CD8-positive, alpha-beta memory T cell (primary cell): ENCODE measurements at regions not wholly inside any gene's neighbourhood (a gene's known extent, or its start where the extent isn't known, plus 50 kb on each side); places are given as distances from the start of the nearest gene placed in this dataset.

Source experiments
- CTCF ChIA-PET: fragments of 350-600 bp; sonication (Branson Sonifier 250); formaldehyde crosslinking; loops from one replicate; lab custom pipeline; 2021; ENCODE audit warnings: antibody characterized with exemption; lab: Charles Lee
- POLR2A ChIA-PET: fragments of 350-600 bp; sonication (Branson Sonifier 250); formaldehyde crosslinking; loops from one replicate; lab custom pipeline; 2021; ENCODE audit warnings: antibody characterized with exemption; lab: Charles Lee
- DNase-seq, 5 donors: peaks; one replicate each; pipeline versions ENCODE4 v3.0.0 to v3.0.0-alpha.2; 2020 to 2022; ENCODE audit warnings: mixed read lengths in 1 of 5
- H3K27ac ChIP-seq: one replicate; pipeline ENCODE4 v1.7.0; 2013; ENCODE audit warnings: low read depth, mild to moderate bottlenecking, low read length, moderate library complexity
- H3K27me3 ChIP-seq: 2 replicates; pipeline ENCODE4 v1.7.0; 2013; ENCODE audit warnings: low read length, mild to moderate bottlenecking; ENCODE audit not compliant: insufficient read depth, poor library complexity, severe bottlenecking
- H3K36me3 ChIP-seq: 2 replicates; pipeline ENCODE4 v1.7.0; 2013; ENCODE audit warnings: mild to moderate bottlenecking, low read length, moderate library complexity; ENCODE audit not compliant: insufficient read depth
- H3K4me1 ChIP-seq: 2 replicates; pipeline ENCODE4 v1.7.0; 2013; ENCODE audit warnings: mild to moderate bottlenecking, low read length, moderate library complexity; ENCODE audit not compliant: insufficient read depth
- H3K4me3 ChIP-seq: 2 replicates; pipeline ENCODE4 v1.7.0; 2013; ENCODE audit warnings: mild to moderate bottlenecking, low read length
- H3K9me3 ChIP-seq: 2 replicates; pipeline ENCODE4 v1.7.0; 2013; ENCODE audit warnings: mild to moderate bottlenecking, low read length
- H3K27ac Mint-ChIP-seq, 8 donors: one replicate each; pipeline ENCODE4 v1.8.0; 2020 to 2021; ENCODE audit warnings: mixed read lengths in 8 of 8, mild to moderate bottlenecking in 6 of 8, inconsistent platforms in 3 of 8, moderate library complexity in 3 of 8
- H3K27me3 Mint-ChIP-seq, 2 donors: one replicate each; pipeline ENCODE4 v1.8.0; 2020 to 2021; ENCODE audit warnings: mixed read lengths in 2 of 2, mild to moderate bottlenecking in 1 of 2, moderate library complexity in 1 of 2
- H3K36me3 Mint-ChIP-seq, 3 donors: one replicate each; pipeline ENCODE4 v1.8.0; 2020 to 2021; ENCODE audit warnings: mixed read lengths in 3 of 3, inconsistent platforms in 1 of 3, mild to moderate bottlenecking in 1 of 3
- H3K4me1 Mint-ChIP-seq, 3 donors: one replicate each; pipeline ENCODE4 v1.8.0; 2020 to 2021; ENCODE audit warnings: mixed read lengths in 3 of 3, inconsistent platforms in 1 of 3, mild to moderate bottlenecking in 1 of 3
- H3K4me3 Mint-ChIP-seq, 7 donors: one replicate each; pipeline ENCODE4 v1.8.0; 2020 to 2021; ENCODE audit warnings: mixed read lengths in 7 of 7, mild to moderate bottlenecking in 6 of 7, moderate library complexity in 4 of 7, inconsistent platforms in 2 of 7
- H3K9me3 Mint-ChIP-seq, 5 donors: one replicate each; pipeline ENCODE4 v1.8.0; 2020 to 2022; ENCODE audit warnings: mixed read lengths in 5 of 5, mild to moderate bottlenecking in 3 of 5, moderate library complexity in 2 of 5, inconsistent platforms in 1 of 5

GRCh38 chr6:14280766-14281293 lies 163.3 kb downstream of the CD83 start:
- no peak overlapping the region for H3K4me3 ChIP-seq
- ChIA-PET POLR2A (no interaction called here), CTCF (no interaction called here)
- Mint-ChIP-seq H3K4me3 (no peak overlapping the region), H3K9me3 (peaks cover 0 to 4% (median 0%) of the 10 kb centered on the region in 5 donors), H3K27ac (no peak overlapping the region), H3K36me3 (peaks cover 0 to 5% (median 0%) of the 10 kb centered on the region in 3 donors), H3K4me1 (peaks cover 25 to 26% (median 25%) of the 10 kb centered on the region in 3 donors), H3K27me3 (peaks cover 0 to 2% of the 10 kb centered on the region in 2 donors)
- peaks cover 29% of the 10 kb centered on the region for H3K4me1 ChIP-seq
- no peak for DNase-seq
- H3K27me3 ChIP-seq: no peaks in the 10 kb centered on the region
- no peaks in the 10 kb centered on the region for H3K36me3 ChIP-seq
- no peak overlapping the region for H3K27ac ChIP-seq
- H3K9me3 ChIP-seq: no peaks in the 10 kb centered on the region

- Histone ChIP-seq H3K27me3 (no peaks in the 10 kb centered on the region), H3K4me1 (peaks cover 19% of the 10 kb centered on the region), H3K27ac (no peak overlapping the region), H3K4me3 (no peak overlapping the region), H3K36me3 (no peaks in the 10 kb centered on the region), H3K9me3 (no peaks in the 10 kb centered on the region)
- ChIA-PET POLR2A (no interaction called here), CTCF (no interaction called here)
- no peak overlapping the region for H3K4me3 Mint-ChIP-seq
- peaks cover 0 to 2% of the 10 kb centered on the region in 2 donors for H3K27me3 Mint-ChIP-seq
- peaks cover 13 to 14% (median 13%) of the 10 kb centered on the region in 3 donors for H3K4me1 Mint-ChIP-seq
- H3K36me3 Mint-ChIP-seq: peaks cover 0 to 5% (median 0%) of the 10 kb centered on the region in 3 donors
- peaks cover 0 to 4% (median 0%) of the 10 kb centered on the region in 5 donors for H3K9me3 Mint-ChIP-seq
- H3K27ac Mint-ChIP-seq: no peak overlapping the region
- no peak for DNase-seq
Measured at GRCh38 chr6:14281811-14282660, 164.5 kb downstream of the CD83 start.

- H3K36me3 Mint-ChIP-seq: peaks cover 0 to 5% (median 0%) of the 10 kb centered on the region in 3 donors
- H3K27me3 ChIP-seq: no peaks in the 10 kb centered on the region
- peaks cover 0 to 2% of the 10 kb centered on the region in 2 donors for H3K27me3 Mint-ChIP-seq
- ChIA-PET POLR2A (no interaction called here), CTCF (no interaction called here)
- H3K4me3 Mint-ChIP-seq: no peak overlapping the region
- peaks cover 9% of the 10 kb centered on the region for H3K4me1 ChIP-seq
- no peak overlapping the region for H3K4me3 ChIP-seq
- DNase-seq: no peak
- peaks cover 3 to 5% (median 3%) of the 10 kb centered on the region in 3 donors for H3K4me1 Mint-ChIP-seq
- no peaks in the 10 kb centered on the region for H3K36me3 ChIP-seq
- no peak overlapping the region for H3K27ac ChIP-seq
- no peaks in the 10 kb centered on the region for H3K9me3 ChIP-seq
- peaks cover 0 to 4% (median 0%) of the 10 kb centered on the region in 5 donors for H3K9me3 Mint-ChIP-seq
- H3K27ac Mint-ChIP-seq: no peak overlapping the region
Measured at GRCh38 chr6:14282854-14283505, 165.4 kb downstream of the CD83 start.

- Histone ChIP-seq H3K4me1 (peaks cover 2% of the 10 kb centered on the region), H3K4me3 (no peak overlapping the region), H3K36me3 (no peaks in the 10 kb centered on the region), H3K27me3 (no peaks in the 10 kb centered on the region), H3K27ac (no peak overlapping the region), H3K9me3 (no peaks in the 10 kb centered on the region)
- peaks cover 0 to 5% (median 0%) of the 10 kb centered on the region in 3 donors for H3K36me3 Mint-ChIP-seq
- peaks cover 0 to 2% of the 10 kb centered on the region in 2 donors for H3K27me3 Mint-ChIP-seq
- H3K4me3 Mint-ChIP-seq: no peak overlapping the region
- peaks cover 0 to 2% (median 0%) of the 10 kb centered on the region in 3 donors for H3K4me1 Mint-ChIP-seq
- DNase-seq: no peak
- no peak overlapping the region for H3K27ac Mint-ChIP-seq
- peaks cover 0 to 4% (median 0%) of the 10 kb centered on the region in 5 donors for H3K9me3 Mint-ChIP-seq
- ChIA-PET CTCF (no interaction called here), POLR2A (no interaction called here)
Measured at GRCh38 chr6:14283600-14284235, 166.1 kb downstream of the CD83 start.

GRCh38 chr6:14284969-14285590 lies 167.5 kb downstream of the CD83 start:
- CTCF ChIA-PET: no interaction called here
- no peaks in the 10 kb centered on the region for H3K4me1 ChIP-seq
- no peak for DNase-seq
- Mint-ChIP-seq H3K4me3 (no peak overlapping the region), H3K4me1 (peaks cover 0 to 2% (median under 1%) of the 10 kb centered on the region in 3 donors), H3K27me3 (peaks cover 0 to 3% of the 10 kb centered on the region in 2 donors), H3K9me3 (peaks cover 0 to 2% (median 0%) of the 10 kb centered on the region in 5 donors), H3K27ac (no peak overlapping the region), H3K36me3 (peaks cover 0 to 3% (median 3%) of the 10 kb centered on the region in 3 donors)
- no peaks in the 10 kb centered on the region for H3K27me3 ChIP-seq
- H3K4me3 ChIP-seq: no peak overlapping the region
- no peak overlapping the region for H3K27ac ChIP-seq
- POLR2A ChIA-PET: no interaction called here
- H3K9me3 ChIP-seq: no peaks in the 10 kb centered on the region
- H3K36me3 ChIP-seq: no peaks in the 10 kb centered on the region

GRCh38 chr6:14286144-14286543 lies 168.6 kb downstream of the CD83 start:
- peaks cover 3 to 7% (median 5%) of the 10 kb centered on the region in 3 donors for H3K4me1 Mint-ChIP-seq
- peaks cover 0 to 3% (median 0%) of the 10 kb centered on the region in 3 donors for H3K36me3 Mint-ChIP-seq
- no peaks in the 10 kb centered on the region for H3K9me3 ChIP-seq
- no peaks in the 10 kb centered on the region for H3K27me3 ChIP-seq
- POLR2A ChIA-PET: no interaction called here
- DNase-seq: no peak
- peaks cover 0 to 2% of the 10 kb centered on the region in 2 donors for H3K27me3 Mint-ChIP-seq
- H3K27ac Mint-ChIP-seq: no peak overlapping the region
- no peak overlapping the region for H3K27ac ChIP-seq
- no peaks in the 10 kb centered on the region for H3K36me3 ChIP-seq
- CTCF ChIA-PET: no interaction called here
- H3K9me3 Mint-ChIP-seq: no peaks in the 10 kb centered on the region
- no peak overlapping the region for H3K4me3 Mint-ChIP-seq
- no peak overlapping the region for H3K4me3 ChIP-seq
- no peaks in the 10 kb centered on the region for H3K4me1 ChIP-seq

- Mint-ChIP-seq H3K4me1 (peaks cover 3 to 7% (median 5%) of the 10 kb centered on the region in 3 donors), H3K4me3 (no peak overlapping the region), H3K27me3 (peaks cover 0 to 2% of the 10 kb centered on the region in 2 donors), H3K9me3 (no peaks in the 10 kb centered on the region), H3K27ac (no peak overlapping the region), H3K36me3 (peaks cover 0 to 3% (median 0%) of the 10 kb centered on the region in 3 donors)
- ChIA-PET CTCF (no interaction called here), POLR2A (no interaction called here)
- Histone ChIP-seq H3K4me1 (no peaks in the 10 kb centered on the region), H3K4me3 (no peak overlapping the region), H3K27me3 (no peaks in the 10 kb centered on the region), H3K36me3 (no peaks in the 10 kb centered on the region), H3K27ac (no peak overlapping the region), H3K9me3 (no peaks in the 10 kb centered on the region)
- DNase-seq: no peak
Measured at GRCh38 chr6:14286634-14287428, 169.3 kb downstream of the CD83 start.
